GM19328 (cell line): ENCODE measurements at regions not wholly inside any gene's neighbourhood (a gene's known extent, or its start where the extent isn't known, plus 50 kb on each side); places are given as distances from the start of the nearest gene placed in this dataset.

Experiments used
- ATAC-seq: cut with Tn5 transposase; IDR thresholded peaks from one replicate; pipeline ENCODE4 v1.9.1; 2021; ENCODE audit warnings: mild to moderate bottlenecking, moderate library complexity; ENCODE audit not compliant: unreplicated experiment

GRCh38 chr15:31238906-31239305 is 87.7 kb upstream of the KLF13 start:
- ATAC-seq = no peak

- ATAC-seq = no peak
These were observed 87.2 kb upstream of the KLF13 start for GRCh38 chr15:31239409-31239808.

GRCh38 chr15:31241888-31242522 is 84.6 kb upstream of the KLF13 start:
- no peak for ATAC-seq

GRCh38 chr15:31243895-31244294 is 82.7 kb upstream of the KLF13 start:
- ATAC-seq = no peak

- no peak for ATAC-seq
These were observed 81.4 kb upstream of the KLF13 start for GRCh38 chr15:31245135-31245689.

GRCh38 chr15:31245756-31246155 is 80.9 kb upstream of the KLF13 start:
- ATAC-seq = no peak

- no peak for ATAC-seq
These were observed 79.2 kb upstream of the KLF13 start for GRCh38 chr15:31247404-31247803.

- ATAC-seq = no peak
These were observed 78.4 kb upstream of the KLF13 start for GRCh38 chr15:31248263-31248662.

GRCh38 chr15:31248951-31249350 is 77.7 kb upstream of the KLF13 start:
- no peak for ATAC-seq

GRCh38 chr15:31250033-31250432 is 76.6 kb upstream of the KLF13 start:
- no peak for ATAC-seq

- ATAC-seq = no peak
These were observed 75.5 kb upstream of the KLF13 start for GRCh38 chr15:31251165-31251564.

- no peak for ATAC-seq
These were observed 74.4 kb upstream of the KLF13 start for GRCh38 chr15:31252171-31252785.

GRCh38 chr15:31254431-31255175 is 72.0 kb upstream of the KLF13 start:
- ATAC-seq = no peak

- ATAC-seq = no peak
These were observed 71.5 kb upstream of the KLF13 start for GRCh38 chr15:31255176-31255510.

GRCh38 chr15:31255732-31256377 is 70.8 kb upstream of the KLF13 start:
- no peak for ATAC-seq

- no peak for ATAC-seq
These were observed 70.0 kb upstream of the KLF13 start for GRCh38 chr15:31256378-31257265.

- ATAC-seq = no peak
These were observed 69.3 kb upstream of the KLF13 start for GRCh38 chr15:31257286-31257685.

- ATAC-seq = no peak
These were observed 68.4 kb upstream of the KLF13 start for GRCh38 chr15:31258260-31258659.

- ATAC-seq = no peak
These were observed 66.9 kb upstream of the KLF13 start for GRCh38 chr15:31259562-31260252.
